MM.1S (cell line): ENCODE measurements at regions not wholly inside any gene's neighbourhood (a gene's known extent, or its start where the extent isn't known, plus 50 kb on each side); places are given as distances from the start of the nearest gene placed in this dataset.

Experiments
- DNase-seq: peaks from one replicate; pipeline ENCODE4 v3.0.0-alpha.2; 2015
- H2AFZ ChIP-seq: fragments of 300-600 bp; sonication (generic); 2 replicates; pipeline ENCODE4 v1.6.0; 2016; ENCODE audit warnings: antibody characterized with exemption, low read length
- H3F3A ChIP-seq: fragments of 300-600 bp; sonication (generic); 2 replicates; pipeline ENCODE4 v1.6.1; 2016; ENCODE audit warnings: mild to moderate bottlenecking, antibody characterized with exemption, low read length, moderate library complexity, mixed read lengths; ENCODE audit not compliant: insufficient read depth
- H3K27ac ChIP-seq: fragments of 300-600 bp; sonication (generic); 2 replicates; pipeline ENCODE4 v1.5.1; 2016; ENCODE audit warnings: mild to moderate bottlenecking, low read length
- H3K27me3 ChIP-seq: fragments of 300-600 bp; sonication (generic); replicated peaks from 2 replicates; pipeline ENCODE4 v1.6.0; 2016; ENCODE audit warnings: low read length; ENCODE audit not compliant: insufficient read depth
- H3K36me3 ChIP-seq: fragments of 300-600 bp; sonication (generic); replicated peaks from 2 replicates; pipeline ENCODE4 v1.6.1; 2016; ENCODE audit warnings: mild to moderate bottlenecking, low read length, mixed read lengths; ENCODE audit not compliant: insufficient read depth
- H3K4me1 ChIP-seq: fragments of 300-600 bp; sonication (generic); 2 replicates; pipeline ENCODE4 v1.6.1; 2016; ENCODE audit warnings: low read length, mixed read lengths
- H3K4me2 ChIP-seq: fragments of 300-600 bp; sonication (generic); 2 replicates; pipeline ENCODE4 v1.6.0; 2016; ENCODE audit warnings: low read depth, low read length
- H3K4me3 ChIP-seq: fragments of 300-600 bp; sonication (generic); 2 replicates; pipeline ENCODE4 v1.5.1; 2016; ENCODE audit warnings: low read length, mixed read lengths
- H3K79me2 ChIP-seq: fragments of 300-600 bp; sonication (generic); 2 replicates; pipeline ENCODE4 v1.6.1; 2016; ENCODE audit warnings: mixed run types, low read length, mixed read lengths
- H3K9ac ChIP-seq: fragments of 300-600 bp; sonication (generic); 2 replicates; pipeline ENCODE4 v1.6.1; 2016; ENCODE audit warnings: low read length, mixed read lengths
- H3K9me2 ChIP-seq: fragments of 300-600 bp; sonication (generic); replicated peaks from 2 replicates; pipeline ENCODE4 v1.6.1; 2016; ENCODE audit warnings: mild to moderate bottlenecking, low read length, mixed read lengths; ENCODE audit not compliant: insufficient read depth
- H3K9me3 ChIP-seq: fragments of 300-600 bp; sonication (generic); replicated peaks from 2 replicates; pipeline ENCODE4 v1.6.1; 2016; ENCODE audit warnings: mild to moderate bottlenecking, low read length, mixed read lengths; ENCODE audit not compliant: insufficient read depth
- H4K20me1 ChIP-seq: fragments of 300-600 bp; sonication (generic); 2 replicates; pipeline ENCODE4 v1.6.1; 2016; ENCODE audit warnings: mild to moderate bottlenecking, low read length, moderate library complexity, mixed read lengths; ENCODE audit not compliant: insufficient read depth
- EZH2 ChIP-seq: fragments of 300-600 bp; sonication (generic); optimal IDR thresholded peaks from 2 replicates; pipeline ENCODE3; 2017; ENCODE audit warnings: low read depth, mild to moderate bottlenecking, antibody characterized with exemption, low read length, mixed read lengths
- EZH2phosphoT487 ChIP-seq: fragments of 300-600 bp; sonication (generic); IDR thresholded peaks from 2 replicates; pipeline ENCODE4 v1.6.1; 2018; ENCODE audit warnings: antibody characterized with exemption, low read length
- TF ChIP-seq, protein P1 (sequence below): fragments of 300-600 bp; sonication (generic); IDR thresholded peaks from 2 replicates; pipeline ENCODE4 v1.5.1; 2016; ENCODE audit warnings: antibody characterized with exemption, low read length, mixed read lengths

DNA sequence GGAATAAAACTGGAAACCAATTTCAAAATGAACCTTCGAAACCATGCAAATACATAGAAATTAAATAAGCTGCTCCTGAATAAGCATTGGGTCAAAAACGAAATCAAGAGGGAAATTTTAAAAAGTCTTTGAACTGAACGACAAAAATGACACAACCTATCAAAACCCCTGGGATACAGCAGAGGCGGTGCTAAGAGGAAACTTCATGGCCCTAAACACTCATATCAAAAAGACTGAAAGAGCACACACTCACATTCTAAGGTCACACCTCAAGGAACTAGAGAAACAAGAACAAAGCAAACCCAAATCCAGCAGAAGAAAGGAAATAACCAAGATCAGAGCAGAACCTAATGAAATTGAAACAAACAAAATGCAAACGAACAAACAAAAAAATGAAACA, 85.2 kb upstream of the CDC42BPA start:
- no peaks in the 10 kb centered on the region for H3K4me1 ChIP-seq
- no peaks in the 10 kb centered on the region for H3K9me3 ChIP-seq
- DNase-seq = no peak
- H3K27me3 ChIP-seq = no peaks in the 10 kb centered on the region
- H3F3A ChIP-seq = no peaks in the 10 kb centered on the region
- H3K27ac ChIP-seq = no peak overlapping the region
- no peaks in the 10 kb centered on the region for H3K36me3 ChIP-seq
- H3K9ac ChIP-seq = no peak overlapping the region
- TF ChIP-seq, protein P1, sequence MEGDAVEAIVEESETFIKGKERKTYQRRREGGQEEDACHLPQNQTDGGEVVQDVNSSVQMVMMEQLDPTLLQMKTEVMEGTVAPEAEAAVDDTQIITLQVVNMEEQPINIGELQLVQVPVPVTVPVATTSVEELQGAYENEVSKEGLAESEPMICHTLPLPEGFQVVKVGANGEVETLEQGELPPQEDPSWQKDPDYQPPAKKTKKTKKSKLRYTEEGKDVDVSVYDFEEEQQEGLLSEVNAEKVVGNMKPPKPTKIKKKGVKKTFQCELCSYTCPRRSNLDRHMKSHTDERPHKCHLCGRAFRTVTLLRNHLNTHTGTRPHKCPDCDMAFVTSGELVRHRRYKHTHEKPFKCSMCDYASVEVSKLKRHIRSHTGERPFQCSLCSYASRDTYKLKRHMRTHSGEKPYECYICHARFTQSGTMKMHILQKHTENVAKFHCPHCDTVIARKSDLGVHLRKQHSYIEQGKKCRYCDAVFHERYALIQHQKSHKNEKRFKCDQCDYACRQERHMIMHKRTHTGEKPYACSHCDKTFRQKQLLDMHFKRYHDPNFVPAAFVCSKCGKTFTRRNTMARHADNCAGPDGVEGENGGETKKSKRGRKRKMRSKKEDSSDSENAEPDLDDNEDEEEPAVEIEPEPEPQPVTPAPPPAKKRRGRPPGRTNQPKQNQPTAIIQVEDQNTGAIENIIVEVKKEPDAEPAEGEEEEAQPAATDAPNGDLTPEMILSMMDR = no peak
- TF ChIP-seq EZH2 (no peak), EZH2phosphoT487 (no peak)
- no peak overlapping the region for H2AFZ ChIP-seq
- H3K79me2 ChIP-seq = no peaks in the 10 kb centered on the region
- no peak overlapping the region for H3K4me3 ChIP-seq
- H4K20me1 ChIP-seq = no peaks in the 10 kb centered on the region
- no peak overlapping the region for H3K4me2 ChIP-seq
- H3K9me2 ChIP-seq = no peaks in the 10 kb centered on the region

GRCh38 chr1:227401562-227402342, 83.5 kb upstream of the CDC42BPA start:
- TF ChIP-seq EZH2 = no peak
- TF ChIP-seq, protein P1 = no peak
- TF ChIP-seq EZH2phosphoT487 = no peak
- DNase-seq = no peak
- Histone ChIP-seq H3K4me2 (no peak overlapping the region), H3K9me2 (no peaks in the 10 kb centered on the region), H3K36me3 (no peaks in the 10 kb centered on the region), H3K27ac (no peak overlapping the region), H2AFZ (no peak overlapping the region), H3K9ac (no peak overlapping the region), H3K27me3 (no peaks in the 10 kb centered on the region), H3K4me1 (no peaks in the 10 kb centered on the region), H3K79me2 (no peaks in the 10 kb centered on the region), H4K20me1 (no peaks in the 10 kb centered on the region), H3F3A (no peaks in the 10 kb centered on the region), H3K4me3 (no peak overlapping the region), H3K9me3 (no peaks in the 10 kb centered on the region)

- no peaks in the 10 kb centered on the region for H3K79me2 ChIP-seq
- no peaks in the 10 kb centered on the region for H3K4me1 ChIP-seq
- no peaks in the 10 kb centered on the region for H3K9me2 ChIP-seq
- H3K27me3 ChIP-seq = no peaks in the 10 kb centered on the region
- H2AFZ ChIP-seq = no peak overlapping the region
- no peaks in the 10 kb centered on the region for H3K9me3 ChIP-seq
- TF ChIP-seq, protein P1 = no peak
- TF ChIP-seq EZH2 = no peak
- TF ChIP-seq EZH2phosphoT487 = no peak
- H3K36me3 ChIP-seq = no peaks in the 10 kb centered on the region
- H3K4me3 ChIP-seq = no peak overlapping the region
- H3K4me2 ChIP-seq = no peak overlapping the region
- no peaks in the 10 kb centered on the region for H3F3A ChIP-seq
- DNase-seq = no peak
- no peaks in the 10 kb centered on the region for H4K20me1 ChIP-seq
- no peak overlapping the region for H3K27ac ChIP-seq
- no peak overlapping the region for H3K9ac ChIP-seq
Observed at GRCh38 chr1:227399152-227399730, 80.9 kb upstream of the CDC42BPA start.
